NOMO-1 treated with dmso at 0.1 percent for 144 hours (cell line): ENCODE measurements at regions not wholly inside any gene's neighbourhood (a gene's known extent, or its start where the extent isn't known, plus 50 kb on each side); places are given as distances from the start of the nearest gene placed in this dataset.
"Not testable (repeated sequence)": the region's sequence is repeated elsewhere in the genome, so short reads cannot be mapped to it uniquely, and the experiment has no call there.

ENCODE experiments used
- DNase-seq: peaks from one replicate; lab custom pipeline; 2025; ENCODE audit not compliant: unreplicated experiment; lab: John Stamatoyannopoulos, UW

GRCh38 chr7:26958834-26959233, 94.4 kb upstream of the SKAP2 start:
- DNase-seq = no peak

GRCh38 chr7:26955516-26955915, 91.1 kb upstream of the SKAP2 start:
- DNase-seq = no peak

GRCh38 chr7:26954951-26955350, 90.6 kb upstream of the SKAP2 start:
- no peak for DNase-seq

DNA sequence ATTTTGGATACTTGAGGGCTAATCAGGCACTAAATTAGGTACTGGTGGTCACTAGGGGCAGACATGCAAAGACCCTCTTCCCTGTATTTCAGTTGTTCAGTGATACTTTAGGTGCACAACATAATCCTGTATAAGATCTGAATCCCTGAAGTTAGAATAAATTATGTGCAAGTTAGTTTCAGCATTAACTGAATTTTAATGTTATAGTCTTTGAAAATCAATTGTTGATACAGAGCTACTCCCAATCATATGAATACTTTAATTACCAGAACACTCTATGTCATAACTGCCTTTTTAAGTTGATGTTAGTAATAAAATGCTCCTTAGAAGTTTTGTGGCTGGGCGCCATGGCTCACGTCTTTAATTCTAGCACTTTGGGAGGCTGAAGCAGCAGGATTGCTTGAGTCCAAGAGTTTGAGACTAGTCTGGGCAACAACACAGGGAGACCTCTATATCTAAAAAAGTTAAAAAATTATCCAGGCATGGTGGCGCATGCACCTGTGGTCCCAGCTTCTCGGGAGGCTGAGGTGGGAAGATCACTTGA, 87.1 kb upstream of the SKAP2 start:
- DNase-seq = no peak

DNA sequence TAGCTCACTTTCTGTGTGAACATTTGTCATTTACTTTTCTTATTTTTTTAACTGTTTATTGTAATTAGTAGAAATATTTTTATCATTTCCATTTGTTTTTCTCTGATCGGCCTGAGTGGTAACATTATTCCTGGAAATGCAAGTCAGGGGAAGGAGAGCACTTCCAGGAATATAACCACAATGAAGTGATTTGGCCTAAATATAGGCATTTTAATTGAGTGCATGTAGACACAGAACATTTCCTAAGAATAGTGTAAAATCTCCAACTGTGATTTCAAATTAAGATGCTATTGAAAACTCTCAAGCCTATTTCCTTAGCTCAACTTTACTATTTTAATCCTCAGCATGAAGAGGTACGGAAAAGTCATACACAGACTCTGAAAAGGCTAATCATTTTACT, 86.5 kb upstream of the SKAP2 start:
- DNase-seq = no peak

- no peak for DNase-seq
These were observed 84.9 kb upstream of the SKAP2 start for GRCh38 chr7:26949319-26949718.

DNA sequence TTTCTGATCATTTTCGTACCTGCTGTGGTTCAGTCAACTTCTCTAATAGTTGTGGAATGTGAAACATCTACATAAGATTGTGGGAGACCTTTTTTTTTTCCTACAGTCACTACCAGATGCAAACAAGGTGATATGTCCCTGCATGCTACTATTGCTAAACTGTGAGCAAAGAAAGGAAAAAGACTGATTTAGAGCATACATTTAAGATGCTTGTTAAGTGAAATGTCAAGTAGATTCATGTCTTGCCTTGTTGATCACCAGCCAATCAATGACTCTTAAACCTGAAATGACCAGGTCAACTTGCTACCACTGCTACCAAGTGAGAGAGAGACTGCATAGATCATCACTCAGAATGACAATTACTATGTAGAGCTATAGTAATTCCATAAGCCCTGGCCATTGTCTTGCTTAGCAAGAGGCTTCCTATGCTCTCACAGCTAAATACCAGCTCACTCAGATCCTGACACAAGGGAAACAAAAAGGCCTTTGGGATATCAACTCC, 84.3 kb upstream of the SKAP2 start:
- no peak for DNase-seq

DNA sequence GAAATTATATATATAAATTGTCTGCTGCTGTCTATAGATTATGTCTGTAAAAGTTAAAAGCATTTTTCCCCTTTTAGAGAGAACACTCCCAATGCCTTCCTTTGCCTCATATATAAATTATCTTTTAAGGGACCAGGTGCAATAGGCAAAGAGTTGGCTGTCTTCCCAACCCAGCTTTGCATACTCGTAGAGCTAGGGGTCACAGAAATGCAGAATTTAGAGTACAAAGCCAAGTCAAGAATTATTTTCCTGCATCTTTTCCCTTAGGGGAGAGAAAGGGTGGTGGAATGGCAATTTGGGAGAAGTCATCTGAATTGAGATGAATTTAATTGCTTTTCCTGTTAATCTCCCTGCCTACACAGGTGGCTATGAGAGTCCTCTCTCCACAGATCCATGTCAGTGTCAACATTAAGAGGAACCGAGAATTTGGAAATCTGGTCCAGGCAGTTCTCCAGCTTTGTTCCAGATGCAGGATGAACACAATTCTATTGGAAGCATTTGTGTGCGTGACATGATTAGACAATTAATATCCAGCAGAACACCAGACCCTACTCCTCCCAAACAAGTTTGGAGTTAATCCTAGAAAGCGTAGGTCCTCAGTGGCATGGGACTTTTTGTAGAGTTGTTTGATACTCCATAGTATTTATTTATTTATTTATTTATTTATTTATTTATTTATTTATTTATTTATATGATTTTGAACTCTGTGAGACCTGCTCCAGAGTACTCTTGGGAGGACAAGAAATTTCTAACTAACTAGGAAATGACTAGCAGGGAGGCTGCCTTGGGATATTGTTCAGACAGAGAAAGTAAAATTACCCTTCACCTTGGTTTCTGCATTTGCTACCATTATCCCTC, 80.3 kb upstream of the SKAP2 start:
- DNase-seq = no peak

DNA sequence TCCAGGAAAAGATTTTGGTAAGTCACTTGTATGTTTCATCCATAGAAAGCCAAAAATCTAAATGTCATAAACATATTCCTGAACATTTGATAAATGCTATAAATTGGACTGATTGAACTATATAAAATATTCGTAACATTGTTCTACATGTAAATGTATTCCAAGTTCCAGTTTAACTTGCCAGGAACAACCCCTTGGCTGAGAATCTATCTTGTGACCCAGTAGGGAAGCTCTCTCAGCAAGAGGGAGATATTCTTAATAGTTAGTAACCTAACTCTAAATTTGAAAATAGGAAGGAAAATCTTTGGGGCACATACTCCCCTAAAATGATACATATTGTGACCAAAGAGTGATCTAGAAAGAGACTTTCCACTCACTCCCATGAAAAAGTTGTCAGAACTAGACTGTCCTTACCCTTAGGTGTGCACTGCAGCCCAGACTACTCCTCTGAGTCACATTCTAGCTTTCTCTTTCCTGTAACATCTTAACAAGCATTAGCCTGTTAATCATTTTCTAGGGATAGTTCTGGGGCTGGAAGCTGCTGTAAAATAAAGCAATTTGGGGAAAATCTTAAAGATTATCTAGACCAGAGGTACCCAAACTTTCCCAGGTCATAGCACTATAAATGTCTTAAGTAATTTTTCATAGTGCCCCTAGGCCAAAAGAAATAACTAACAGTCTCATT, 73.7 kb upstream of the SKAP2 start:
- no peak for DNase-seq

GRCh38 chr7:26937306-26937705, 72.9 kb upstream of the SKAP2 start:
- DNase-seq = no peak

DNA sequence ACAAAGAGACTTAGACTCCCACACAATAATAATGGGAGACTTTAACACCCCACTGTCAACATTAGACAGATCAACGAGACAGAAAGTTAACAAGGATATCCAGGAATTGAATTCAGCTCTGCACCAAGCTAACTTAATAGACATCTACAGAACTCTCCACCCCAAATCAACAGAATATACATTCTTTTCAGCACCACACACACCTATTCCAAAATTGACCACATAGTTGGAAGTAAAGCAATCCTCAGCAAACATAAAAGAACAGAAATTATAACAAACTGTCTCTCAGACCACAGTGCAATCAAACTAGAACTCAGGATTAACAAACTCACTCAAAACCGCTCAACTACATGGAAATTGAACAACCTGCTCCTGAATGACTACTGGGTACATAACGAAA, 68.2 kb upstream of the SKAP2 start:
- not testable (repeated sequence) for DNase-seq

GRCh38 chr7:26930845-26931244, 66.5 kb upstream of the SKAP2 start:
- DNase-seq = no peak

DNA sequence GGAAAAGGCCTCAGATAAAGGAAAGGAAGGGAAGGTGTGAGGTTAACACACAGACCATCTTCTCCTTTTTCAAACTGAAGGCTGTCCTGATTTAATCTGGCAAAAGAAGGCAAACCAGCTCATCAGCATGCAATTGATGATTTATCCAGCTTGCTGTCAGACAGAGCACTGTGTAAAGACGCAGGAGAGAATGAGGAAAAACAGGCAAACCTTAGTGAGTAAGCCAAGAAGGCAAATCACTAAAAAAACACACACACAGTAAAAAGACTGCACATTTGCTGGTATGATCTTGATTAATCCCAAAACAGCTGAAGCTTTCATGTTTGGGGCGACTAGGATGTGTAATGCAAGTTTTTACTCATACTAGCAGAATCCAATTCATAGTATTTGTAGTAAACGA, 65.8 kb upstream of the SKAP2 start:
- no peak for DNase-seq

- no peak for DNase-seq
These were observed 64.4 kb upstream of the SKAP2 start for GRCh38 chr7:26928703-26929347.

DNA sequence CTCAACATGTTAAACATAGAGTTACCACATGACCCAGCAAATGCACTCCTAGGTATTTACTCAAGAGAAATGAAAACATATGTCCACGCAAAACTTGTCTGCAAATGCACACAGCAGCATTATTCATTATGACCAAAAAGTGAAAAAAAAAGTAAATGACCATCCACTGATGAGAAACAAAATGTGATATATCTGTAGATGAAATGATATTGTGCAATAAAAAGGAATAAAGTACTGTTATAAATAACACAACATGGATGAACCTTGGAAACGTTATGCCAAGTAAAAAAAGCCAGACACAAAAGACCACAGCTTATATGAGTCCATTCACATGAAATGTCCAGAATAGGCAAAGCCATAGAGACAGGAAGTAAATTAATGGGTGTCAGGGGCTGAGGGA, 61.4 kb upstream of the SKAP2 start:
- DNase-seq = no peak

DNA sequence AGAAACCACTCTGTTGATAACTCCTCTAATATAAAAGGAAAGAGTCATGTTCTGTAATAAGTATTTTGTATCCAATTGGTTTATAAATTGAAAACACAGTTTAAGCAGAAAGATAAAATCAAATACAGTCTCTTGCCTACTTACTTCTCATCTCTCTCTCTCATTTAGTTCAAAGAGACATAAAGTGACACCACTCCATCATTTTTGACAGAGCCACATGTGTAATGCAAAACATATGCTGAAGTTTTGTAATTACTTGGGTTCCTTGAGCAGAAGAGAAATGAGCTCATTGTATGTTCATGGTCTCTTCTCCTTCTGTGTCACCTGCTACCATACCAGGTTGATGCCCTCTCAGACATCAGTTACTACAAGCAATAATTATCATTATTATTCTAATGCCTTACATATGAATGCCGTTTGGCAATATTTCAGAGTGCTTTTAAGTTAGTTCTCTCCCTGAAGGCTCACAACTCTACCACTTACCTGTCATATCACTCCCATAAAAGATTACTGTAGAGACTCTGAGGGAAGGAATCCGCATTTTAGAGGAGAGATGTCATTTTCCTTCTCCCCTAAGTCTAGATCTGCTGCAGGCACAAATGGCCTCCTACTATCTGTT, 59.9 kb upstream of the SKAP2 start:
- DNase-seq = no peak

DNA sequence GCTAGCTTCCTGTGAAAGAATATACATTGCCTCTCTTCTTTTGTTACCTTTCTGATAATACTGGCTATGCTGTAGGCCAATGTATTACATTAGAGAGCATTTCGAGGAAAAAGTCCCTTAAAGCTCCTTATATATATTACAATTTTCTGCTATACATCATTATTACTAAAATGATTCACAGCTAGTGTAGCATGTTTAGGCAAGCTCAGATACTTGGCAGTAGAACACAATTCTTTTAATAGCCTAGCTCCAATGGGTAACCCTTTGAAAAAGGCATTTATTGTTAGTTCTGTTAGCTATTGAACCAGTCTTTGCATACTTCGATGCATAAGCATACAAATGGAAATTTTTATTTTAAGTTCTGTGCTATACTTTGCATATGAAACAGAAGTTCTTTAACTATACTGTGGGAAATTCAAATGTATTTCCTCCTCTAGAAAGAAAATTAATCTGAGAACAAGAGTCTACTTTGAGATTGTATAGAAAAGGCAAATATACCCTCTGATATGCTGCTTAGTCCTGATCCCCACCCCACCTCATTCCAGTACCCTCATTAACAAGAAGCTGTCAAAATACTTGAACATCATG, 55.6 kb upstream of the SKAP2 start:
- no peak for DNase-seq

DNA sequence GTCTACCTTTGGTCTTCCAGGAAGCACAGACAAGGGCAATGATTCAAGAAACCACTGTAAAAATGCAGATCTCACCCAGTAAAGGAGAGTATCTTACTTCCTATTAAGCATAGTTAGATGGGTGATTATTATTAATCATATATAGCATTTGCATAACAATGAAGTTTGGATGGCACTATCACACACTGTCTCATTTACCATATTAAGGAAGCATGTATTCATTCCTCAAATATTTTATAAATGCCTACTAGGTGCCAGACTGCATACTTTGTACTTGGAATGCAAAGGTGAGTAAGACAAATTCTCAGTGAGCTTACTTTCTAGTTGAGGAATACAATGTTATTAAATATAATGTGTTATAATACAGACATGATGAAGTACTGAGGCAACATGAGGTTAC, 53.9 kb upstream of the SKAP2 start:
- no peak for DNase-seq

DNA sequence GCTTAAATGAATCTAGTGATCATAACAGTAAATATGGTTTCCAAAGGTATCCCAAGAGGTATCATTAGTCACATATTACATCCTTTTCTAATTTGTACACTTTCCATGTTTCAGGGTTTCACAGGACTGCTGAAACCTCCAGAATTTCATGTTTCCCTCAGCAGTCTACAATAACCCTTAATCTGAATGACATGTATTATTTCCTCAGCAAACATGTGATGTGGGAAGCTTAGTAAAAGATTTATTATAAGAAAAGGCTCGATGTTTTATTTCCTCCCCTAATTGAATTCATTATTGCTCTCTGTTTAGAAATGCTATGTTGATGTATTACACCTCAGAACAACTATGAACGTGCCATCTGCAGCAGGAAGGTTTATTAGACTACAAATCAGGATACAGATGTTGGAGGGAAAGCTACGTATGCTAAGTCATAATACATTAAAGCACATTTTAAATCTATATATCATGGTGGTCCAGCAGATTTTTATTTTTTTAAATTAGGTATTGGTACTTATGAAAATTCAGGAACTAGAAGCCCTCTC, 52.5 kb upstream of the SKAP2 start:
- no peak for DNase-seq

- no peak for DNase-seq
These were observed 51.9 kb upstream of the SKAP2 start for GRCh38 chr7:26916336-26916735.
